ENCODE measurements at regions not wholly inside any gene's neighbourhood (a gene's known extent, or its start where the extent isn't known, plus 50 kb on each side); places are given as distances from the start of the nearest gene placed in this dataset.

GRCh38 chr11:10387206-10388083 lies 67.6 kb upstream of the AMPD3 start:
- DNase-seq, result peak; percentile 88

- DNase-seq, result no peak
Measured at GRCh38 chr11:10388101-10388500, 67.0 kb upstream of the AMPD3 start.

GRCh38 chr11:10388574-10388973 lies 66.5 kb upstream of the AMPD3 start:
- no peak for DNase-seq

- no peak for DNase-seq
Measured at GRCh38 chr11:10390375-10390774, 64.7 kb upstream of the AMPD3 start.

- no peak for DNase-seq
Measured at GRCh38 chr11:10392095-10393079, 62.7 kb upstream of the AMPD3 start.

- DNase-seq, result no peak
Measured at GRCh38 chr11:10394229-10395101, 60.6 kb upstream of the AMPD3 start.

GRCh38 chr11:10395166-10395897 lies 59.7 kb upstream of the AMPD3 start:
- DNase-seq, result no peak

GRCh38 chr11:10396771-10397170 lies 58.3 kb upstream of the AMPD3 start:
- no peak for DNase-seq

- no peak for DNase-seq
Measured at GRCh38 chr11:10397226-10397987, 57.7 kb upstream of the AMPD3 start.

- DNase-seq, result no peak
Measured at GRCh38 chr11:10398525-10398924, 56.5 kb upstream of the AMPD3 start.

- DNase-seq, result no peak
Measured at GRCh38 chr11:10400856-10401255, 54.2 kb upstream of the AMPD3 start.

- DNase-seq, result no peak
Measured at GRCh38 chr11:10401256-10401655, 53.8 kb upstream of the AMPD3 start.

GRCh38 chr11:10401696-10402392 lies 53.2 kb upstream of the AMPD3 start:
- DNase-seq, result no peak

Data from right hindlimb (tissue), 1 donor.